PFSK-1 (cell line): ENCODE measurements at regions not wholly inside any gene's neighbourhood (a gene's known extent, or its start where the extent isn't known, plus 50 kb on each side); places are given as distances from the start of the nearest gene placed in this dataset.

Experiments used
- POLR2AphosphoS5 ChIP-seq: IDR thresholded peaks from 2 replicates; pipeline ENCODE4 v1.6.1; 2012; ENCODE audit warnings: low read depth, mild to moderate bottlenecking, control low read depth, low read length, moderate library complexity
- REST ChIP-seq, 2 experiments: IDR thresholded peaks; 2 replicates each; pipeline versions ENCODE4 v1.6.1 to v1.8.0; 2011 to 2012; ENCODE audit warnings: low read depth in 2 of 2, low read length in 2 of 2, control low read depth in 1 of 2, inconsistent platforms in 1 of 2, mild to moderate bottlenecking in 1 of 2, moderate library complexity in 1 of 2; ENCODE audit not compliant: insufficient read depth in 1 of 2
- SIN3A ChIP-seq: IDR thresholded peaks from 2 replicates; pipeline ENCODE4 v1.6.1; 2012; ENCODE audit warnings: mild to moderate bottlenecking, low read length, moderate library complexity, borderline replicate concordance; ENCODE audit not compliant: insufficient read depth
- TAF1 ChIP-seq: IDR thresholded peaks from 2 replicates; pipeline ENCODE4 v1.6.1; 2012; ENCODE audit warnings: low read length, control low read depth, borderline replicate concordance; ENCODE audit not compliant: insufficient read depth

- TF ChIP-seq POLR2AphosphoS5 (no peak), SIN3A (no peak), REST (IDR thresholded peaks at IDR 0.05; ENCODE audit: insufficient read depth in 1 of 2, low read depth in 2 of 2, low read length in 2 of 2) (no peak), TAF1 (no peak)
These were observed 274.4 kb upstream of the RORA start for GRCh38 chr15:61503383-61503969.
